ENCODE measurements at regions not wholly inside any gene's neighbourhood (a gene's known extent, or its start where the extent isn't known, plus 50 kb on each side); places are given as distances from the start of the nearest gene placed in this dataset.

- WGBS, 2 donors = 95 to 97% methylated on average over 7 of the region's 7 CpGs
- Histone ChIP-seq H3K27me3 (ENCODE audit: control insufficient read depth in 1 of 2, insufficient read depth in 2 of 2, low read length in 1 of 2) (no peaks in the 10 kb centered on the region), H3K4me1 (ENCODE audit: control insufficient read depth in 1 of 2, insufficient read depth in 2 of 2, low read length in 2 of 2) (peaks cover 0 to 2% of the 10 kb centered on the region in 2 donors), H3K36me3 (ENCODE audit: control insufficient read depth in 1 of 2, insufficient read depth in 2 of 2, low read length in 1 of 2) (no peaks in the 10 kb centered on the region), H3K27ac (ENCODE audit: low read depth in 1 of 2, low read length in 2 of 2) (no peak overlapping the region), H3K9me3 (ENCODE audit: control insufficient read depth, low read length) (no peaks in the 10 kb centered on the region), H3K4me3 (ENCODE audit: low read length in 2 of 2) (no peak overlapping the region)
- intact Hi-C loops (cut with DNase I) = no loop called here
- ATAC-seq (ENCODE audit: low FRiP score) (no peak), DNase-seq (no peak)
Measured at GRCh38 chr2:238686223-238686622, 161.7 kb upstream of the TWIST2 start.

DNA sequence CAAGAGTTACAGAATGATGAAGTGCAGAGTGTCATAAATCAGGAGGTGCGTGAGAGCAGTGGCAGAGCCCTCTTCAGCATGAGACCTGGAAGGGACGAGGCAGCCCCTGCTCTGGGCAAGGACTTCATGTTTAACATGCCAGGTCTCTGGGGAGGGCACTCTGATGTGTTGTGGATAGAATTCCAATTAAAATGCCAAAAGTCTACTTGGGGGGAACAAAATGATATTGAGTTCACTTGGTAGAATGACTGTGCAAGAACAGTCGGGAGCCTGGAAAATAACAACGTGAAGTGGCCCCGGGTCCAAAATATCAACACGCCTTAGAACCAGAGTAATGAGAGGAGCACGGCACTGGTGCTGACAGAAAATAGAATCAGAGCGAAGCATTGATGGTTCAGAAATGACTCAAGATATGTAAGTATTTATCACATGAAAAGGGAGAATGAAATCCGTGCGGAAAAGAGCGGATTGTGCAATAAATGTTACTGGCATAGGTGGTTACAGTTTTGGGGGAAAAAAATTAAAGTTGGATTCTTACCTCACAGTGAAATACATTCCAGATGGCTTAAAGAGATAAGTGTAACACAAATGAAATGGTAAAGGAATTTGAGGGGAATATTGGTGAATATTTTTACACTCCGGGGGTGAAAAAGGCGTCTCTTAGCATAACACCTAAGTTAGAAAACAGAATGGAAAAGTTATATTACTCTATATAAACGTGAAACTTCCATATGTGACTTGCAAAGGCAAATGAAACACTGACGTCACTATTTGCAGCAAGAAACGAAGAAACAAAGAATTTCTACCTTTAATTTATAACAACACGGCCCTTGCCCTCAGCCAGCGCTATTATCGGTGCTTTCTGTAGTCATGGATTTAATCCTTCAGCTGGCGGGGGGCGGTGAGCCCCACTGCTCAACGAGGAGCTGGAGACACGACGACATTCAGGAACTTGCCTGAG, 159.4 kb upstream of the TWIST2 start:
- H3K36me3 ChIP-seq (ENCODE audit: control insufficient read depth in 1 of 2, insufficient read depth in 2 of 2, low read length in 1 of 2) = no peaks in the 10 kb centered on the region
- no peaks in the 10 kb centered on the region for H3K27me3 ChIP-seq (ENCODE audit: control insufficient read depth in 1 of 2, insufficient read depth in 2 of 2, low read length in 1 of 2)
- WGBS, 2 donors = 63 to 75% methylated on average over 24 of the region's 24 CpGs
- peaks cover 0 to 2% of the 10 kb centered on the region in 2 donors for H3K4me1 ChIP-seq (ENCODE audit: control insufficient read depth in 1 of 2, insufficient read depth in 2 of 2, low read length in 2 of 2)
- H3K4me3 ChIP-seq (ENCODE audit: low read length in 2 of 2) = no peak overlapping the region
- H3K9me3 ChIP-seq (ENCODE audit: control insufficient read depth, low read length) = no peaks in the 10 kb centered on the region
- DNase-seq (no peak), ATAC-seq (ENCODE audit: low FRiP score) (no peak)
- intact Hi-C loops (cut with DNase I) = no loop called here
- H3K27ac ChIP-seq (ENCODE audit: low read depth in 1 of 2, low read length in 2 of 2) = no peak overlapping the region

GRCh38 chr2:238689331-238689730, 158.6 kb upstream of the TWIST2 start:
- H3K27ac ChIP-seq (ENCODE audit: low read depth in 1 of 2, low read length in 2 of 2) = no peak overlapping the region
- WGBS, 2 donors = 90 to 95% methylated on average over 2 of the region's 2 CpGs
- intact Hi-C loops (cut with DNase I) = no loop called here

GRCh38 chr2:238689871-238690389, 158.0 kb upstream of the TWIST2 start:
- ATAC-seq (ENCODE audit: low FRiP score) (peak; percentile 3), DNase-seq (peak in 1 of 2 donors; percentile 38)
- Histone ChIP-seq H3K27me3 (ENCODE audit: control insufficient read depth in 1 of 2, insufficient read depth in 2 of 2, low read length in 1 of 2) (no peaks in the 10 kb centered on the region), H3K4me3 (ENCODE audit: low read length in 2 of 2) (no peak overlapping the region), H3K36me3 (ENCODE audit: control insufficient read depth in 1 of 2, insufficient read depth in 2 of 2, low read length in 1 of 2) (no peaks in the 10 kb centered on the region), H3K9me3 (ENCODE audit: control insufficient read depth, low read length) (no peaks in the 10 kb centered on the region), H3K4me1 (ENCODE audit: control insufficient read depth in 1 of 2, insufficient read depth in 2 of 2, low read length in 2 of 2) (peaks cover 0 to 2% of the 10 kb centered on the region in 2 donors), H3K27ac (ENCODE audit: low read depth in 1 of 2, low read length in 2 of 2) (no peak overlapping the region)
- WGBS, 2 donors = 90 to 93% methylated on average over 7 of the region's 7 CpGs
- intact Hi-C loops (cut with DNase I) = no loop called here

More at GRCh38 chr2:238689331-238689730, 158.6 kb upstream of the TWIST2 start:
- Histone ChIP-seq H3K9me3 (ENCODE audit: control insufficient read depth, low read length) (no peaks in the 10 kb centered on the region), H3K4me1 (ENCODE audit: control insufficient read depth in 1 of 2, insufficient read depth in 2 of 2, low read length in 2 of 2) (peaks cover 0 to 2% of the 10 kb centered on the region in 2 donors), H3K4me3 (ENCODE audit: low read length in 2 of 2) (no peak overlapping the region), H3K36me3 (ENCODE audit: control insufficient read depth in 1 of 2, insufficient read depth in 2 of 2, low read length in 1 of 2) (no peaks in the 10 kb centered on the region), H3K27me3 (ENCODE audit: control insufficient read depth in 1 of 2, insufficient read depth in 2 of 2, low read length in 1 of 2) (no peaks in the 10 kb centered on the region)
- ATAC-seq (ENCODE audit: low FRiP score) (no peak), DNase-seq (no peak)

DNA sequence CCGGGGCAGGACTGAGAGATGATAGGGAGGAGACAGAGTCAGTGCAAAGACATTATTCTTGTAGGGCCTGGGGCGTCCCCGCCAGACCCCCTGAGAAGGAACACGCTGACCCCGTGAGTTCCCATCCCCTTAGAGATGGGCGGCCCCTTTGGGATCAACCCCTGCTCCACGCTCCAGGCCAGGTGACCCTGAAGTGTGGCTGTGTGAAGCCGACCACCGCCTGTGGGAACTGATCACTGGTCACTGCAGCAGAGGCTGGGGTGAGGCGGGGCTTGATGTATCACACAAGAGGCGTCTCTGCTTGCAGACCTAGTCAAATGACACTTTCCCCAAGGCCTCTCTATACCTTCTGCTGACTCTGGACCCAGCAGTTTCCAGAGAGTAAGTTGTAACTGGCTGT, 157.4 kb upstream of the TWIST2 start:
- no peaks in the 10 kb centered on the region for H3K9me3 ChIP-seq (ENCODE audit: control insufficient read depth, low read length)

DNA sequence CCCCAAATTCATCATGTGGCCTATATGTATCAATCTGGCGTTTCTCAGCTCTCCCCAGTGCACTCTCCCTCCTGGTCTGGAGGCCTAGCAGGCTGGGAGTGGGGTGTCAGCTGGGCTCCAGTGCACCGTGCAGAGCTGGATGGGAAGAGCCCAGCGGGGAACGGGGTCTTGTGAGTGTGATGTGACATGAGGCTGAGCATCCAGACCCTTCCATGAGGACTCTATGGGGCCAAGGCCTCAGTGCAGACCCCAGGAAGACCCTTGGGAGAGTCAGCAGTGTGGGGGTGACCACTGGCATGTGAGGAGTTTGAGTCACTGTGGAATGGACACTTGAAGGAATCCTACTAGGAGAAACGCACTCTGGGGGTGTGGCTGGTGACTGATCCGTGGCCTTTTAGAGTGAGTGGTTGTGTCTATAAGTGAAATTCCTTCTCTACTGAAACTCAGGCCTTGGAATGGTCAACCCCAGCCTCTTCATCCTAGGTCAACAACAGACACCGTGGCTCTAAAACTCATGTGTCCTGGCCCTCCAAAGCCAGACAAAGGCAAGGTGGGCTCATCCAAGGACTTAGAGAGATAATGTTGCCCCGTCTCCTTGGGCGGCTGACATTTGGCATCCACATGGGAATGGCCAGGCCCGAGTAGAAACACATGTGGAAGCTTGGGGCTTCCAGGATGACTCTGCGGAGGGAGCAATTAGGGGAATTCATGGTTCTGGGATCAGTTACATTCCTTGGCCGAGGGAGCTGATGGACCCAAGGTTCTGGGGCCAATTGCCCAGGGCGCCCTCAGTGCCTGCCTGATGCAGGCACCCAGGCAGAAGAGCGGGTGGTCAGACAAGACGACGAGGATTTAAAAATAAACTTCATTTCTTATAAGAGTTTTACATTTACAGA, 156.0 kb upstream of the TWIST2 start:
- ATAC-seq (ENCODE audit: low FRiP score) (no peak), DNase-seq (no peak)
- Histone ChIP-seq H3K27me3 (ENCODE audit: control insufficient read depth in 1 of 2, insufficient read depth in 2 of 2, low read length in 1 of 2) (no peaks in the 10 kb centered on the region), H3K27ac (ENCODE audit: low read depth in 1 of 2, low read length in 2 of 2) (no peak overlapping the region), H3K4me1 (ENCODE audit: control insufficient read depth in 1 of 2, insufficient read depth in 2 of 2, low read length in 2 of 2) (no peaks in the 10 kb centered on the region), H3K36me3 (ENCODE audit: control insufficient read depth in 1 of 2, insufficient read depth in 2 of 2, low read length in 1 of 2) (no peaks in the 10 kb centered on the region), H3K9me3 (ENCODE audit: control insufficient read depth, low read length) (no peaks in the 10 kb centered on the region), H3K4me3 (ENCODE audit: low read length in 2 of 2) (no peak overlapping the region)
- intact Hi-C loops (cut with DNase I) = no loop called here
- 93 to 94% methylated on average over 16 of the region's 16 CpGs for WGBS, 2 donors

More for the DNA sequence above, 157.4 kb upstream of the TWIST2 start:
- H3K36me3 ChIP-seq (ENCODE audit: control insufficient read depth in 1 of 2, insufficient read depth in 2 of 2, low read length in 1 of 2) = no peaks in the 10 kb centered on the region
- no peaks in the 10 kb centered on the region for H3K4me1 ChIP-seq (ENCODE audit: control insufficient read depth in 1 of 2, insufficient read depth in 2 of 2, low read length in 2 of 2)
- intact Hi-C loops (cut with DNase I) = no loop called here
- 93 to 96% methylated on average over 11 of the region's 11 CpGs for WGBS, 2 donors
- H3K27ac ChIP-seq (ENCODE audit: low read depth in 1 of 2, low read length in 2 of 2) = no peak overlapping the region
- H3K4me3 ChIP-seq (ENCODE audit: low read length in 2 of 2) = no peak overlapping the region
- no peak for ATAC-seq (ENCODE audit: low FRiP score)
- no peaks in the 10 kb centered on the region for H3K27me3 ChIP-seq (ENCODE audit: control insufficient read depth in 1 of 2, insufficient read depth in 2 of 2, low read length in 1 of 2)
- DNase-seq = peak in 1 of 2 donors; percentile 39

DNA sequence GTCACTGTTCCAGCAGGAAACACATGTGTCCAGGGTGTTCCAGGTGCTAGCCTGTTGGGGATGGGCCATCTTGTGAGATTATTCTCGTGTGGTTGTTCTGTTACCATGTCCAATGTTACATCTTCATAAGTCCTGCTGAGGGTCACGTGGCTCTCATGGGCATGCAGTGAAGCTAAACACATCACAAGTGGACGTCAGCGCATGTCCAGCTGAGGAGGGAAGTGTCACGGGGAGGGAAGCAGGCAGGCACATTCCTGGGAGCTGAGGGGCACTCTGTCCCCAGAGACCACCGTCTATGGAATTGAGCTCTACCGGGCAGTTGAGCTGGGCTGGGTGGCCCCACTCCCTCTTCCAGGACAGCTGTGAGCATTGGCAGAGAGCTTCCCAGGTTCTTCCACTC, 155.3 kb upstream of the TWIST2 start:
- Histone ChIP-seq H3K9me3 (ENCODE audit: control insufficient read depth, low read length) (no peaks in the 10 kb centered on the region), H3K27me3 (ENCODE audit: control insufficient read depth in 1 of 2, insufficient read depth in 2 of 2, low read length in 1 of 2) (no peaks in the 10 kb centered on the region), H3K36me3 (ENCODE audit: control insufficient read depth in 1 of 2, insufficient read depth in 2 of 2, low read length in 1 of 2) (no peaks in the 10 kb centered on the region), H3K4me3 (ENCODE audit: low read length in 2 of 2) (no peak overlapping the region), H3K27ac (ENCODE audit: low read depth in 1 of 2, low read length in 2 of 2) (no peak overlapping the region), H3K4me1 (ENCODE audit: control insufficient read depth in 1 of 2, insufficient read depth in 2 of 2, low read length in 2 of 2) (no peaks in the 10 kb centered on the region)
- DNase-seq = no peak
- ATAC-seq (ENCODE audit: low FRiP score) = no peak
- intact Hi-C loops (cut with DNase I) = no loop called here
- 82 to 88% methylated on average over 7 of the region's 7 CpGs for WGBS, 2 donors

GRCh38 chr2:238693337-238694093, 154.4 kb upstream of the TWIST2 start:
- H3K27ac ChIP-seq (ENCODE audit: low read depth in 1 of 2, low read length in 2 of 2) = no peak overlapping the region
- H3K9me3 ChIP-seq (ENCODE audit: control insufficient read depth, low read length) = no peaks in the 10 kb centered on the region
- DNase-seq = peak in 1 of 2 donors; percentile 26
- 89 to 94% methylated on average over 13 of the region's 13 CpGs for WGBS, 2 donors
- H3K27me3 ChIP-seq (ENCODE audit: control insufficient read depth in 1 of 2, insufficient read depth in 2 of 2, low read length in 1 of 2) = no peaks in the 10 kb centered on the region
- H3K36me3 ChIP-seq (ENCODE audit: control insufficient read depth in 1 of 2, insufficient read depth in 2 of 2, low read length in 1 of 2) = no peaks in the 10 kb centered on the region
- no peak overlapping the region for H3K4me3 ChIP-seq (ENCODE audit: low read length in 2 of 2)
- no peak for ATAC-seq (ENCODE audit: low FRiP score)
- no peaks in the 10 kb centered on the region for H3K4me1 ChIP-seq (ENCODE audit: control insufficient read depth in 1 of 2, insufficient read depth in 2 of 2, low read length in 2 of 2)
- intact Hi-C loops (cut with DNase I) = no loop called here

All from aorta (tissue), 5 donors.